GM23338 (cell line): ENCODE measurements at regions not wholly inside any gene's neighbourhood (a gene's known extent, or its start where the extent isn't known, plus 50 kb on each side); places are given as distances from the start of the nearest gene placed in this dataset.

Source experiments
- ATAC-seq: fragments of 200-7000 bp; cut with Tn5 transposase; 3 replicates; pipeline ENCODE4 v1.9.1; 2020
- DNase-seq: peaks from one replicate; pipeline ENCODE4 v3.0.0-alpha.2; 2015; ENCODE audit warnings: low spot score
- H2AFZ ChIP-seq: fragments of 200-600 bp; sonication (generic); 2 replicates; pipeline ENCODE4 v1.8.0; 2016; ENCODE audit warnings: antibody characterized with exemption, mild to moderate bottlenecking, moderate library complexity
- H3F3A ChIP-seq: fragments of 200-600 bp; sonication (generic); replicated peaks from 2 replicates; pipeline ENCODE4 v1.8.0; 2017; ENCODE audit warnings: antibody characterized with exemption, mixed run types, low read depth
- H3K27ac ChIP-seq: fragments of 200-600 bp; sonication (generic); 2 replicates; pipeline ENCODE4 v1.6.1; 2016; ENCODE audit warnings: low read depth
- H3K27me3 ChIP-seq: fragments of 200-600 bp; sonication (generic); 2 replicates; pipeline ENCODE4 v1.8.0; 2016; ENCODE audit warnings: mild to moderate bottlenecking, mixed run types, moderate library complexity; ENCODE audit not compliant: insufficient read depth
- H3K36me3 ChIP-seq: fragments of 200-600 bp; sonication (generic); 2 replicates; pipeline ENCODE4 v1.8.0; 2016; ENCODE audit warnings: mild to moderate bottlenecking; ENCODE audit not compliant: insufficient read depth
- H3K4me1 ChIP-seq: fragments of 200-600 bp; sonication (generic); 2 replicates; pipeline ENCODE4 v1.8.0; 2016; ENCODE audit warnings: mild to moderate bottlenecking, moderate library complexity; ENCODE audit not compliant: insufficient read depth
- H3K4me2 ChIP-seq: fragments of 200-600 bp; sonication (generic); 2 replicates; pipeline ENCODE4 v1.7.1; 2017; ENCODE audit warnings: mixed run types
- H3K4me3 ChIP-seq: fragments of 200-600 bp; sonication (generic); 2 replicates; pipeline ENCODE4 v1.6.1; 2016; ENCODE audit warnings: mixed run types
- H3K79me2 ChIP-seq: fragments of 200-600 bp; sonication (generic); replicated peaks from 2 replicates; pipeline ENCODE4 v1.8.0; 2017; ENCODE audit warnings: mild to moderate bottlenecking; ENCODE audit not compliant: insufficient read depth
- H3K9me2 ChIP-seq: fragments of 200-600 bp; sonication (generic); 2 replicates; pipeline ENCODE4 v1.8.0; 2017; ENCODE audit not compliant: insufficient read depth
- H4K20me1 ChIP-seq: fragments of 200-600 bp; sonication (generic); replicated peaks from 2 replicates; pipeline ENCODE4 v1.8.0; 2017; ENCODE audit warnings: mild to moderate bottlenecking; ENCODE audit not compliant: insufficient read depth
- H3K27ac Mint-ChIP-seq: 2 replicates; pipeline ENCODE4 v1.8.0; 2020; ENCODE audit warnings: inconsistent platforms, mild to moderate bottlenecking, moderate library complexity, mixed read lengths
- H3K27me3 Mint-ChIP-seq: 3 replicates; pipeline ENCODE4 v1.8.0; 2022; ENCODE audit warnings: low read depth, mild to moderate bottlenecking, moderate library complexity, mixed read lengths, inconsistent platforms; ENCODE audit not compliant: insufficient read depth, poor library complexity
- H3K36me3 Mint-ChIP-seq: 3 replicates; pipeline ENCODE4 v1.8.0; 2021; ENCODE audit warnings: low read depth, mild to moderate bottlenecking, inconsistent platforms, moderate library complexity, mixed read lengths
- H3K4me1 Mint-ChIP-seq: 3 replicates; pipeline ENCODE4 v1.8.0; 2020; ENCODE audit warnings: mild to moderate bottlenecking, inconsistent platforms, mixed read lengths
- H3K4me3 Mint-ChIP-seq: 3 replicates; pipeline ENCODE4 v1.8.0; 2021; ENCODE audit warnings: moderate library complexity, mild to moderate bottlenecking, inconsistent platforms, mixed read lengths
- H3K9me3 Mint-ChIP-seq: 3 replicates; pipeline ENCODE4 v1.8.0; 2020; ENCODE audit warnings: moderate library complexity, mild to moderate bottlenecking, inconsistent platforms, mixed read lengths
- CREB1 ChIP-seq: fragments of 250-450 bp; sonication (Bioruptor Pico); IDR thresholded peaks from 2 replicates; pipeline ENCODE4 v1.5.0; 2020; ENCODE audit warnings: low read depth, mild to moderate bottlenecking, moderate library complexity
- CTCF ChIP-seq, 2 experiments: fragments of 200-600 bp in 1 of 2; sonication (generic) in 1 of 2; conservative IDR thresholded peaks; 2 replicates each; pipeline versions ENCODE4 v1.5.1 to v1.6.1; 2016 to 2017; ENCODE audit warnings: antibody characterized with exemption in 2 of 2, low read depth in 2 of 2, mild to moderate bottlenecking in 2 of 2, moderate library complexity in 1 of 2
- EZH2 ChIP-seq: fragments of 200-600 bp; sonication (generic); IDR thresholded peaks from one replicate; pipeline ENCODE4 v1.8.0; 2017; ENCODE audit warnings: antibody characterized with exemption, mild to moderate bottlenecking, low read depth; ENCODE audit not compliant: unreplicated experiment
- EZH2phosphoT487 ChIP-seq: fragments of 200-600 bp; sonication (generic); IDR thresholded peaks from one replicate; pipeline ENCODE4 v1.8.1; 2018; ENCODE audit warnings: antibody characterized with exemption; ENCODE audit not compliant: unreplicated experiment
- JUNB ChIP-seq: IDR thresholded peaks from one replicate; pipeline ENCODE4 v1.6.1; 2016; ENCODE audit warnings: antibody characterized with exemption; ENCODE audit not compliant: unreplicated experiment
- NANOG ChIP-seq: IDR thresholded peaks from 2 replicates; pipeline ENCODE4 v1.6.1; 2016; ENCODE audit warnings: antibody characterized with exemption, borderline replicate concordance
- POLR2AphosphoS5 ChIP-seq: IDR thresholded peaks from 2 replicates; pipeline ENCODE4 v1.6.1; 2016; ENCODE audit warnings: antibody characterized with exemption, low read depth
- REST ChIP-seq: IDR thresholded peaks from one replicate; pipeline ENCODE4 v1.6.1; 2018; ENCODE audit warnings: antibody characterized with exemption; ENCODE audit not compliant: unreplicated experiment
- STAT1 ChIP-seq: IDR thresholded peaks from one replicate; pipeline ENCODE4 v1.6.1; 2016; ENCODE audit warnings: antibody characterized with exemption; ENCODE audit not compliant: unreplicated experiment
- ZNF114 ChIP-seq: fragments of 250-450 bp; sonication (Bioruptor Pico); IDR thresholded peaks from 2 replicates; pipeline ENCODE4 v1.5.0; 2020; ENCODE audit warnings: mild to moderate bottlenecking, moderate library complexity
- ZNF331 ChIP-seq: fragments of 250-450 bp; sonication (Bioruptor Pico); IDR thresholded peaks from 2 replicates; pipeline ENCODE4 v1.5.0; 2020; ENCODE audit warnings: low read depth, mild to moderate bottlenecking, moderate library complexity
- TF ChIP-seq, protein P1 (sequence below): fragments of 250-450 bp; sonication (Bioruptor Pico); IDR thresholded peaks from 2 replicates; pipeline ENCODE4 v1.5.0; 2020; ENCODE audit warnings: mild to moderate bottlenecking, moderate library complexity
- TF ChIP-seq, protein P2 (sequence below): IDR thresholded peaks from 2 replicates; pipeline ENCODE4 v1.6.1; 2016; ENCODE audit warnings: antibody characterized with exemption

DNA sequence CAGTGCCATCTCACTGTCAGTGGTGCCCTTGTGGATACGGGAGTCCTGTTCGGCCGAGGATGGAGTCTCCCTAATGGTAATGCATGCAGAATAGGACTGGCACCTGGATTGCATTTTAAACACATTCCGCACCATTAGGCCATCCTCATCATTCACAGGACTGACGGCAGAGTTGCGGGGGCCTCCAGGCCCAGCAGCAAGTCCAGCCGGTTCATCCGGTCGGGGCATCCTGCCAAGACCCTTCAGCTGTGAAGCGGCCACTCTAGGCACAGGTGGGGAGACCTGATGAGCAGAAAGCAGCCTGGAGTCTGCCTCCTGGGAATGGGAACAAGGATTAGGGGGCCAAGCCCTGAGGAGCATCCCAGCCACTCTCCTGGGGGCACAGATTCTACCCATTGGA is 90.3 kb upstream of the XYLT1 start:
- Histone ChIP-seq H3K4me2 (no peak overlapping the region), H3K36me3 (no peaks in the 10 kb centered on the region), H4K20me1 (no peaks in the 10 kb centered on the region), H3K27ac (no peak overlapping the region), H3F3A (no peaks in the 10 kb centered on the region), H2AFZ (no peak overlapping the region), H3K79me2 (no peaks in the 10 kb centered on the region), H3K9me2 (no peaks in the 10 kb centered on the region), H3K4me3 (no peak overlapping the region), H3K27me3 (no peaks in the 10 kb centered on the region), H3K4me1 (no peaks in the 10 kb centered on the region)
- TF ChIP-seq STAT1 (no peak), CREB1 (CRISPR knock-in tag) (no peak), EZH2phosphoT487 (no peak), NANOG (no peak), EZH2 (no peak), JUNB (no peak), ZNF114 (CRISPR knock-in tag) (no peak), POLR2AphosphoS5 (no peak), ZNF331 (CRISPR knock-in tag) (no peak), CTCF (conservative IDR thresholded peaks at IDR 0.05; ENCODE audit: low read depth in 2 of 2) (no peak), REST (no peak)
- TF ChIP-seq, protein P1, sequence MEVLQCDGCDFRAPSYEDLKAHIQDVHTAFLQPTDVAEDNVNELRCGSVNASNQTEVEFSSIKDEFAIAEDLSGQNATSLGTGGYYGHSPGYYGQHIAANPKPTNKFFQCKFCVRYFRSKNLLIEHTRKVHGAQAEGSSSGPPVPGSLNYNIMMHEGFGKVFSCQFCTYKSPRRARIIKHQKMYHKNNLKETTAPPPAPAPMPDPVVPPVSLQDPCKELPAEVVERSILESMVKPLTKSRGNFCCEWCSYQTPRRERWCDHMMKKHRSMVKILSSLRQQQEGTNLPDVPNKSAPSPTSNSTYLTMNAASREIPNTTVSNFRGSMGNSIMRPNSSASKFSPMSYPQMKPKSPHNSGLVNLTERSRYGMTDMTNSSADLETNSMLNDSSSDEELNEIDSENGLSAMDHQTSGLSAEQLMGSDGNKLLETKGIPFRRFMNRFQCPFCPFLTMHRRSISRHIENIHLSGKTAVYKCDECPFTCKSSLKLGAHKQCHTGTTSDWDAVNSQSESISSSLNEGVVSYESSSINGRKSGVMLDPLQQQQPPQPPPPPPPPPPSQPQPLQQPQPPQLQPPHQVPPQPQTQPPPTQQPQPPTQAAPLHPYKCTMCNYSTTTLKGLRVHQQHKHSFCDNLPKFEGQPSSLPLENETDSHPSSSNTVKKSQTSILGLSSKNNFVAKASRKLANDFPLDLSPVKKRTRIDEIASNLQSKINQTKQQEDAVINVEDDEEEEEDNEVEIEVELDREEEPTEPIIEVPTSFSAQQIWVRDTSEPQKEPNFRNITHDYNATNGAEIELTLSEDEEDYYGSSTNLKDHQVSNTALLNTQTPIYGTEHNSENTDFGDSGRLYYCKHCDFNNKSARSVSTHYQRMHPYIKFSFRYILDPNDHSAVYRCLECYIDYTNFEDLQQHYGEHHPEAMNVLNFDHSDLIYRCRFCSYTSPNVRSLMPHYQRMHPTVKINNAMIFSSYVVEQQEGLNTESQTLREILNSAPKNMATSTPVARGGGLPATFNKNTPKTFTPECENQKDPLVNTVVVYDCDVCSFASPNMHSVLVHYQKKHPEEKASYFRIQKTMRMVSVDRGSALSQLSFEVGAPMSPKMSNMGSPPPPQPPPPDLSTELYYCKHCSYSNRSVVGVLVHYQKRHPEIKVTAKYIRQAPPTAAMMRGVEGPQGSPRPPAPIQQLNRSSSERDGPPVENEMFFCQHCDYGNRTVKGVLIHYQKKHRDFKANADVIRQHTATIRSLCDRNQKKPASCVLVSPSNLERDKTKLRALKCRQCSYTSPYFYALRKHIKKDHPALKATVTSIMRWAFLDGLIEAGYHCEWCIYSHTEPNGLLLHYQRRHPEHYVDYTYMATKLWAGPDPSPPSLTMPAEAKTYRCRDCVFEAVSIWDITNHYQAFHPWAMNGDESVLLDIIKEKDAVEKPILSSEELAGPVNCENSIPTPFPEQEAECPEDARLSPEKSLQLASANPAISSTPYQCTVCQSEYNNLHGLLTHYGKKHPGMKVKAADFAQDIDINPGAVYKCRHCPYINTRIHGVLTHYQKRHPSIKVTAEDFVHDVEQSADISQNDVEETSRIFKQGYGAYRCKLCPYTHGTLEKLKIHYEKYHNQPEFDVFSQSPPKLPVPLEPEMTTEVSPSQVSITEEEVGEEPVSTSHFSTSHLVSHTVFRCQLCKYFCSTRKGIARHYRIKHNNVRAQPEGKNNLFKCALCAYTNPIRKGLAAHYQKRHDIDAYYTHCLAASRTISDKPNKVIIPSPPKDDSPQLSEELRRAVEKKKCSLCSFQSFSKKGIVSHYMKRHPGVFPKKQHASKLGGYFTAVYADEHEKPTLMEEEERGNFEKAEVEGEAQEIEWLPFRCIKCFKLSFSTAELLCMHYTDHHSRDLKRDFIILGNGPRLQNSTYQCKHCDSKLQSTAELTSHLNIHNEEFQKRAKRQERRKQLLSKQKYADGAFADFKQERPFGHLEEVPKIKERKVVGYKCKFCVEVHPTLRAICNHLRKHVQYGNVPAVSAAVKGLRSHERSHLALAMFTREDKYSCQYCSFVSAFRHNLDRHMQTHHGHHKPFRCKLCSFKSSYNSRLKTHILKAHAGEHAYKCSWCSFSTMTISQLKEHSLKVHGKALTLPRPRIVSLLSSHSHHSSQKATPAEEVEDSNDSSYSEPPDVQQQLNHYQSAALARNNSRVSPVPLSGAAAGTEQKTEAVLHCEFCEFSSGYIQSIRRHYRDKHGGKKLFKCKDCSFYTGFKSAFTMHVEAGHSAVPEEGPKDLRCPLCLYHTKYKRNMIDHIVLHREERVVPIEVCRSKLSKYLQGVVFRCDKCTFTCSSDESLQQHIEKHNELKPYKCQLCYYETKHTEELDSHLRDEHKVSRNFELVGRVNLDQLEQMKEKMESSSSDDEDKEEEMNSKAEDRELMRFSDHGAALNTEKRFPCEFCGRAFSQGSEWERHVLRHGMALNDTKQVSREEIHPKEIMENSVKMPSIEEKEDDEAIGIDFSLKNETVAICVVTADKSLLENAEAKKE (CRISPR knock-in tag): no peak
- TF ChIP-seq, protein P2, sequence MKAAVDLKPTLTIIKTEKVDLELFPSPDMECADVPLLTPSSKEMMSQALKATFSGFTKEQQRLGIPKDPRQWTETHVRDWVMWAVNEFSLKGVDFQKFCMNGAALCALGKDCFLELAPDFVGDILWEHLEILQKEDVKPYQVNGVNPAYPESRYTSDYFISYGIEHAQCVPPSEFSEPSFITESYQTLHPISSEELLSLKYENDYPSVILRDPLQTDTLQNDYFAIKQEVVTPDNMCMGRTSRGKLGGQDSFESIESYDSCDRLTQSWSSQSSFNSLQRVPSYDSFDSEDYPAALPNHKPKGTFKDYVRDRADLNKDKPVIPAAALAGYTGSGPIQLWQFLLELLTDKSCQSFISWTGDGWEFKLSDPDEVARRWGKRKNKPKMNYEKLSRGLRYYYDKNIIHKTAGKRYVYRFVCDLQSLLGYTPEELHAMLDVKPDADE: no peak
- no peaks in the 10 kb centered on the region for H3K9me3 Mint-ChIP-seq
- H3K4me3 Mint-ChIP-seq: no peak overlapping the region
- ATAC-seq (no peak), DNase-seq (no peak)
- peaks cover 1% of the 10 kb centered on the region for H3K27me3 Mint-ChIP-seq
- no peaks in the 10 kb centered on the region for H3K36me3 Mint-ChIP-seq
- no peak overlapping the region for H3K27ac Mint-ChIP-seq
- no peaks in the 10 kb centered on the region for H3K4me1 Mint-ChIP-seq
